Head of caudate nucleus (tissue), 42 donors: ENCODE measurements at regions not wholly inside any gene's neighbourhood (a gene's known extent, or its start where the extent isn't known, plus 50 kb on each side); places are given as distances from the start of the nearest gene placed in this dataset.
"Not testable (repeated sequence)": the region's sequence is repeated elsewhere in the genome, so short reads cannot be mapped to it uniquely, and the experiment has no call there.

Experiments
- DNase-seq, 42 donors: peaks; one replicate each; pipeline versions ENCODE4 v3.0.0 to v3.0.0-alpha.2; 2020 to 2021; ENCODE audit warnings: mixed read lengths in 7 of 42
- intact Hi-C: fragments of 100-400 bp; cut with DNase I; formaldehyde crosslinking; loops from one replicate; pipeline ENCODE4 v1.15.0; 2022

DNA sequence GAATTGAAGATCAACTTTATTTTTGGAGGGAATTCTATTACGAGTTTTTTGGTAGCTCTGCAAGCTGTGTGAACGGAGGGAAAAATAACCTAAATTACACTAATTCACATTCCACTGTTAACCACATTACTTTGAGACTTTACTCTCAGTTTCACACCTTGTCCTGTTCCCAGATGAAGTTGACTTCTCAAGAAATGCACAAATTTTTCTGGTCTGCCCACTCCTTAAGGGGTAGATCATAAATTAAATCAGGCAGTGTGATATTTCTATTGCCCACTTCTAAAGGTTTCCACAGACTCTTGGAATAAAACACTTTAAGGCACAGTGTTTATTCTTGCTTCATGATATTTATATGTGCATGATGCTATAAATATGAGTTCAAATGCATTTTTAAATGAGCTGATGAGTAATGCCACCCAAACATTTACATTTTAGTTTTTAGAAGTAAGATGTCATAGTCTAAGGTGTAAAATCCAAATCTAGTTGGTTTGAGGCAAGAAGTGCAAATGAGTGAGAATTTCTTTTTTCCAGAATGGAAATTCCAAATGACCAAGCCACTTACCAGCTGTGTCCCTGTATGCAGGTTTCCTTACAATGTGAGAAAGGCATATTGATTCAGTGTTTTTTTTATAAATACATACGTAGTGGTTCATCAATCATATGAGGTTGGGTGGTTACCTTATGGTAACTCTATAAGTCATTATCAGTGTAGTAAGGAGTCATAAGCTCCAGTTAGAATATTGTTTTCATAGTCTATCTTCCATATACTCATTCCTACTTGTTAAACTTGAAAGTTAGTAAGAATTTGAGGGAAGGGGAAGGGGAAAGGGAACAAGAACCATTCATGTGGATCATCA is 437.7 kb upstream of the MEF2C start:
- intact Hi-C loops, result no loop called here
- DNase-seq, result no peak

DNA sequence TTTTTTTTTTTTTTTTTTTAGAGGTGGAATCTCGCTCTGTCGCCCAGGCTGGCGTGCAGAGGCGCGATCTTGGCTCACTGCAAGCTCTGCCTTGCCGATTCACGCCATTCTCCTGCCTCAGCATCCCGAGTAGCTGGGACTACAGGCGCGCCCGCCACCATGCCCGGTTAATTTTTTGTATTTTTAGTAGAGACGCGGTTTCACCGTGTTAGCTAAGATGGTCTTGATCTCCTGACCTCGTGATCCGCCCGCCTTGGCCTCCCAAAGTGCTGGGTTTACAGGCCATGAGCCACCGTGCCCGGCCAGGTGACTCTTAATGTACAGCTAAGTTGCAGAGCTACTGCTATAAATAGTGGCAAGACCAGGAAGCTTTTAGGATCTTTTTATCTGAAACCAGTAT is 434.9 kb upstream of the MEF2C start:
- intact Hi-C loops, DNase-seq: not testable (repeated sequence)

DNA sequence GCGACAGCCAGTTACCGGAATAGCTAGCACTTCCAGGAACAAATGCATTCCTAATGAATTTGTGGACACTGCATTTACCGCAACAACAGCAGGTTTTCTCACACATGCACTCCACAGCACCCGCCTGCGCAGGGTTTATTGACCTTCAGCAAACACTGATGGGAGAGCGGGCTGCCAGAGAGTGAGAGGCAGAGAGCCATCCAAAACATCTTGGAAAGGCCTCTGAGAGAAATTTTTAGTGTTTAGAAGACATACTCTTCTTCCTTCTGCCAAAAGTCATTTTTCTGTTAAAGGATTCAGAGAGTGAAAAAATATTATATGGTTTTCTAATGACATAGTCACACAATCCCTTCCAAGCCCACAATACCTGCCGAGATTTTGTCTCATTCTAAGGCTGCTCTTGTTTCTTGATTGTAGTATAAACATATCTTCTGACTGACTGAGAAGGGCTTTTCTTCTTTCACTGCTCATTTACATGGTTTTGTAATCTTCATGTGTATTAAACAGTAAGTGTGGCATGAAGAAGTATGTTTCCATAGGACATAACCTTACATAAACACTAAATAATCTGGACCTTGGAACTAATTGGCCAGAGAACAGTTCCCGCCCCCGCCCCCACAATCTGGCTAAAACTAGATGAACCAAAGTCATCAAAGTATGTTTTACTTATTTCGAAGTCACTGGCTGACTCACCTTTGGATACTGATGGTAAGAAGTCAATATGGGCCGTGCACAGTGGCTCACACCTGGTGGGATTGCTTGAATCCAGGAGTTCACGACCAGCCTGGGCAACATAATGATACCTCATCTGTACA is 432.5 kb upstream of the MEF2C start:
- intact Hi-C loops, result no loop called here
- no peak for DNase-seq

DNA sequence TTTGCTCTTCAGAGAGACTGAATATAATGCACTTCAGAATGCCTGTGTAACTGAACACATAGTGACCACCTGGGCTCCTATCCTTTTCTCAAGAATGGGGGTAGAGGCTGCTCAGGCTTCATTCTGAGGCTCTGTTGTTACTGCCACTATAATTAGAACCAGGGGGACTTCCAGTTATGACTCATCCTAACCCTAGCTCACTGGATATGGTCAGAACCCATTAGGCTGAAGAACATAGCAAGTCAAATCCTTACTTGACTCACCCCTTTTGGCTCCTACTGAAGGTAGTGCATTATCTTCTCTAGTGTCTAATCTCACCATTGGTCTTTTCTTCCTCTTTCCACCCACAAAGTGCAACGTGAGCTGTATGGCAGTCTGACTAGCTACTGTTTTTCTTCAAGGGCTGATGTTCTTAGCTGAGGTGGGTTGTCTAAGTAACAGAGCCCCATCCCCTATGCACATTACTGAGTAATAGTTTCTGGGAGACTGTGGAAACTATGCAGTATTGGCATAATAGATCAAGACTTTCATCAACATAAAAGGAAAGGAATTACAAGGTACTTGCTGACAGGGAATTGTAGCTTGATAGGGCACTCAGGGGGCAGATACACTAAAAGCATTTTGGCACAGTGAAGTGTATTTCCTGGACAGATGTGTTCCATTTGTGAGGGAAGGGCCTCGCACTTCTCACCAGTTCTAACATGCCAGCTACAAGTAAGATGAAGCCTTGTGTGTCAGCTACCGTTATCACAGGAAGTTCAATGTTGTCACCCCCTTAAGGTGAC is 431.0 kb upstream of the MEF2C start:
- no peak for DNase-seq
- intact Hi-C loops, result no loop called here

DNA sequence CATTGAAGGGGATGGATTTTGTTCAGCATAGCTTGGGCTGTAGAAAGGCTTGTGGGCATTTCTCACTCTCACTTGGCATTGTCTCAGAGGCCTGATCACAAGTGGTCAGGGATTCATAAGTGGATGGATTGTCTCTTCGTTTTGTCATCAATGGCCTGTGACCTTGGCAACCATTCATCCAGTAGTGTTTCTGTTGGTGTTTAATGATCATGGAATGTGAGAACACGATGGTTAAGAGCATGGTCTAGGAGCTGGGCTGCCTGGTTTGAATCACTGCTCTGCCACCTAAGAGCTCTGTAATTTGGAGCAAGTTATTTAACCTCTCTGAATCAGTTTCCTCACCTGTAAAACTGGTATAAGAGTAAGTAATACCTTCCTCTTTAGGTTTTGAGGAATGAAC is 430.1 kb upstream of the MEF2C start:
- intact Hi-C loops, result no loop called here

DNA sequence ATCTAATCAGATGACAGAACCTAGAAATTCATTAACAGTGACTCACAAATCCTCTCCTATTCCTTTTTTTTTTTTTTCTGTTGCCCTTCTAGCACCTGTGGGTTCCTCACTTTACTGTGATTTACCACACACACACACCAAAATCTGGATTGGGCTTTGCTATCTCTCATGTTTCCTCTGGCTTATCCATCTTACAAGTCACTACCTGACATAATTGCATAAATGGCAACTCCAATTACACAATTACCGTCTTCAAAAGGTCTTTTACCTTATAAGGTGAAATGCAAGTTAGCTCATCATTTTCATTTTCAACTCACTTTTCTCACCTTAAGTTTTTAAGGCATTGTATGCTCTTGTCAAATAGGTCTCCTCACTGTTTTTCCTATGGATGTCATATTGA is 426.3 kb upstream of the MEF2C start:
- intact Hi-C loops, result no loop called here
- DNase-seq, result no peak

More for the DNA sequence above, 430.1 kb upstream of the MEF2C start:
- DNase-seq, result no peak

DNA sequence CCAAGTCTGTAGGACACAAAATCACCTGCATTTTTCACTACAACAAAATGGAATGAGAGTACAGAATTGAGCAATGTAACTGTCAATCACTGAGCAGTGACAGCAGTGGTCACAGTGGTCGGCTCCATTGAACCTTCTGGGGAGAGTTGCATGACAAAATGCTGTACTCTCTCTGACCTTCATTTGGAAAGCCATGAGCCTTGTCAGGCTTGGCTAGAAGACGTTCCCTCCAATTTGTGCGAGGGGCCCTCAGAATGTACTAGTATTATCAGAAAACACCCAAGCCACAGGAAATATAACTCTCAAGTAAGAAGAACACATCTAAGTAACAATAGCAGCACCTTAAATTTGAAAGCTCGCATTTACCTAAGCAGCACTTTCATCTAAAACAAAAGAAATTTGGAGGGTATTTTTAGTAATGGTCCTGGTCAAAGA is 425.6 kb upstream of the MEF2C start:
- intact Hi-C loops, result no loop called here
- DNase-seq, result no peak

DNA sequence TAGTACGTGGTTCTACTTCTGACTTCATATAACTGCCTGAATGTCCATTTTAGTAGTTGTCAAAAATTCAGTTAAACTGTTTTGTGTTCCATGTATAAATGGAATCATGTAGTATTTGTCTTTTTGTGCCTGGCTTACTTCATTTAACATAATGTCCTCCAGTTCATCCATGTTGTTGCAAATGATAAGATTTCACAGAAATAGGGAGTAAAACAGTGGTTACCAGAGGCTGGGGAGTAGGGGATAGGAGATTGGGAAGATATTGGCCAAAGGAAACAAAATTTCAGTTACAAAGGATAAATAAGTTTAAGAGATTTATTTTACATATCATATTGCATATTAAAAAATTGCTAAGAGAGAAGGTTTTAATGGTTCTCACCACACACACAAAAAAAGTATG is 425.0 kb upstream of the MEF2C start:
- intact Hi-C loops, result no loop called here
- DNase-seq, result no peak

DNA sequence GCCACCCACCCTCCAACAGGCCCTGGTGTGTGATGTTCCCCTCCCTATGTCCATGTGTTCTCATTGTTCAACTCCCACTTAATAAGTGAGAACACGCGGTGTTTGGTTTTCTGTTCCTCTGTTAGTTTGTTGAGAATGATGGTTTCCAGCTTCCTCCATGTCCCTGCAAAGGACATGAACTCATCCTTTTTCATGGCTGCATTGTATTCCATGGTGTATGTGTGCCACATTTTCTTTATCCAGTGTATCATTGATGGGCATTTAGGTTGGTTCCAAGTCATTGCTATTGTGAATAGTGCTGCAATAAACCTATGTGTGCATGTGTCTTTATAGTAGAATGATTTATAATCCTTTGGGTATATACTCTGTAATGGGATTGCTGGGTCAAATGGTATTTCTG is 424.2 kb upstream of the MEF2C start:
- DNase-seq, intact Hi-C loops: not testable (repeated sequence)

DNA sequence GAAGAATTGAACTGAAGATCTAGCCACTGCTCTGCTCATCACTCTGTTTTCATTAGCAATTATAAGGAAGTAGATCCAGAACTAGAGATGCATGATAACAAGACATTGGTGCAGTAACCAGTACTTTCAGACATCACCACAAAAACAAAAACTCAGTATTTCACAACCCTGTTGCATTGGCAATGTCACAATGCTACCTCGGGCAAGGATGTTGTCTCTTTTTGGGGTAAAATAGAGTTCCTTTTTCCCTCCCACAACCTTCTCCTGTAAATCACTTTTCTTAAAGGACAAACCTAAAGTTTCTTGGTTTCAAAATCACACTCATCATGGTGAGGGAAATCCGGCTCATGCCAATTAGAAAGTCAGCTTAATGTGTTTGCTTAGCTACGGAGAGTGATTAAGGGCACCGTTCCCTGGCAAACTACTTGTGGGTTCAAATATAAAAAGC is 420.1 kb upstream of the MEF2C start:
- no peak for DNase-seq

DNA sequence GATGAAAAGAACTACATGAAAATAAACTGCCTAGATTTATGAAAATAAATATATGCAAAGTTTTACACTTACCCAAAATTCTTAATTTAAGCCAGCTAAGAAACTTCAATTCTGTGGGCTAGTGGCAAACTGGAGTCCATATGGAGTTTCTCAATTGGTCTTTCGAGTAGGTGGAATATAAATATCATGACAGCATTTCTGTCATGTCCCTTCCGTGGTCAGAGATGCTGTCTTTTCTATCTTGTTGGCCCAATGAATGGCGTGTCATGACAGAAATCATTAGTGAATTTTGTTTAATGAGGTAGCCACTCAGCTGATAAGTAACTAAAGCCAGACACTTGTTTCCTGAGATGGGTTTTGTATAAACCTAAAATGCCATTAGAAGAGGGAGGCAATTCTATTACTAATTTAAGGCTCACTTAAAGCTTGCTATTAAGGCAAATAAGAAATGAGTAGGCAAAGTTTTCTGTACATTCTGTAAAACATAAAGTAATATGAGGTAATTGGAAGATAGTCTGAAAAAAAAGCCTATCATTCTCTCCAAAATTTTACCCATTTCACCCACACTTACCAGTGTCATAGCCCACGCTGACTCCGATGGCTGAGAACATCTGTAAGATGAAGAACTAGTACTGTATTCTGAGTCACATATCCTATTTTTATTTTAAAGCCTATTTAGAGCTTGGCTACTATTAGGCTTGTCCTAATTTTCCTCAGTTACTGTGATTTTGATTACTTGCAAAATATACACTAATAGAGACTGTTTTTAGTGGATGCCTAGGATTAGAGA is 419.3 kb upstream of the MEF2C start:
- intact Hi-C loops, result no loop called here
- peak in 33 of 42 donors; percentile 6 to 73 (median 39) for DNase-seq

More for the DNA sequence above, 420.1 kb upstream of the MEF2C start:
- intact Hi-C loops, result no loop called here

DNA sequence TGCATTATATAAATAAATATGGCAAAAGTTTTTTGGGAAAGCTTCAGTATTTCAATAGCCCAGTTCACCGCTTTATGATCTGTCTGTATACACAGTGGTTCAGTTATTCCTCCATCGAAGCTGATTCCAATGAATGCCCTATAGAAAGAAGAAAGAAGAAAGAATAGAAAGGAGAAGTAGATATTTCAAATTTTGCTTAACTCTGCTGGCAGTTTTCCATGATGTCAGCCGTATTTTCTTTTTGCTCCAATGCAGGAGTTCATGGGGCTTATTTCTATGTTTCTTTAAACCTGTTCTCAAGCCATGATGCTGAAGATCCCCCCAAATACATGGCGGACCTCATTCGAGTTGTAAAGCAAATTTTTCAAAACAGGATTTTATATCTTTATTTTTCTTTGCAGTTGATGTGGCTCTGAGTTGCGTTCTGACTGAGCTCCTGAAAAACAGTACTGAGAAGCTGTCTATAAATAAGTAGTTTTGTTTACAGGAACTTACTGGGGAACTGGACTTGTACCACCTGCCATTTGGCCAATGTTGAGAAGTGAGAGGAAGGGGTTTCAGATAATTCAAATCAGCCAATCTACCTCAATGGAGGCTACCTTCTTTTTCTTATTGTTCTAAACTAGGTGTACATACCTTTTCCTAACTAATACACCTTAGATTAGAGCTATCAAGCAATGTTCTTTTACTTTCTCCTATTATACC is 418.5 kb upstream of the MEF2C start:
- no peak for DNase-seq
- intact Hi-C loops, result no loop called here

DNA sequence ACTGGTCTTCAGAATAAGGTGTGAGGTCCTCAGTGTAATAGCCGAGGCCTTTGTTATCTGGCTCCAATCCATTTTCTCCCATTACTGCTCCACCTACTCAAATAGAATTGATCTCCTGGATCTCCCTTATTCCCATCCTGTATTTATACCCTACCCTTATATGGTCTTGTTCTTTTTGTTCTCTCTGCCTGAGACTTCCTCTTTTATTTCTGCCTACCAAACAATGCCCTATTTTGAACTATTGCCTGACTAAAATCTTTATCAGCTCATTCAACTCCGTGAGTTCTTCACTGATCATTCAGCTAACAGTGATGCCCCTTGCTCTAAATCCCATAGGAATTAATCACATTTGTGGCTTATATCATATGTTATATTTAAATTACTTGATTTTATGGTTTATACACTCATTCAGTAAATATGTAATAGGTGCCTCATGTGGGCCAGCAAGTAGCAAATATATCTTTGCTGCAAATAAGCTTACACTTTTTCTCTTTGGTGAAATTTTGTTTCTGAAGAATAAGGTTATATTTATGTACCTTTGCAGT is 417.5 kb upstream of the MEF2C start:
- intact Hi-C loops, result no loop called here
- DNase-seq, result no peak

DNA sequence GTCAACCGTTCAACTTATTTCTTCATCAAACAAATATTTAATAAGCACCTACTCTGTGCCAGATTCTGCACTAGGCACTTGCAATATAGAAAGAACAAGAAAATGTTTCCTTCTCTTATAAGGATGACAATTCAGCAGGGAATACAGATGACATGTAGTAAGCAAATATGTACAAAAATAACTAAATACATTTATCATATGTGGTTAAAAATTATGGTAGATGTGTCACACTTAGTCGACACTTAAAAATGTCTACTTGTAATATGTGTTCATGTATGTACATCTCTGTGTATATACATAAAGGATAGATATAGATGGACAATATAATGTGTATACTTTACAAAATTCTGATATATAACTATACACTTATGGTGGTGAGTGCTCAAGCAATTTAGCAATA is 417.0 kb upstream of the MEF2C start:
- no peak for DNase-seq
- intact Hi-C loops, result no loop called here

DNA sequence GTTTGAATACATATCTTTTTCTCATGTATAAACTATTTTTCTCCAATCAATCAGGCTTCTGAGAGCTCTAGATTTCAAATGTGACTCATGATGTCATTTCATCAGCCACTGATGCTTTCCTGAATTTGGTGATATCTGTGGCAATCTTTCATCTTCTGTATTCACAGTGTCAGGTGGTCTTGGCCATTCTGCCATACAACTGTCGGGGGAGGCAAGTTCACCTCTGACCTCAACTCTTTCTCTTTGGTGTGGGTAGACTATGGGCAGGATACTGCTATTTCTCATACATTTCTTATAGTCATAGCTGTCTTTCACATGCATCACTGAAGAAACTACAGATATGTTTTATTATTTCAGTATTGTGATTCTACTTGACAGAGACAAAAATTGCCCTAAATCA is 414.1 kb upstream of the MEF2C start:
- DNase-seq, result no peak
- intact Hi-C loops, result no loop called here

DNA sequence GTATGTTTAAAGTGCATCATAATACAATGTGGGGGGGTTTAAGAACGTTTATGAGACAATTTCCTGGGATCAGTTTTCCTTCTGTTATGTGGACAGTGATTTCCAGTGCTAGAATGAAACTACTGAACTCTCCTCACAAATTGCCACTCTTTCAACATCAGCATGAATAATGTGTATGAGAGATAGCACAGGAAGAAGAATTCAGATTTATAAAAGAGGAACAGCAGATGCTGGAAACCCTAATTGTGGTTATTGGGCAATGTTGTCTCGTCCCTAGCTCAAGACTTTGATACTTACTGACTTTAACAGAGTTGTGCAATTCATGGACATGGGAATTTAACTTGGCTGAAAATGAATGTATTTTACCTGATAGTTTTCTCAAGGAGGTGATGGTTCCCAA is 410.8 kb upstream of the MEF2C start:
- intact Hi-C loops, result no loop called here
- DNase-seq, result no peak

DNA sequence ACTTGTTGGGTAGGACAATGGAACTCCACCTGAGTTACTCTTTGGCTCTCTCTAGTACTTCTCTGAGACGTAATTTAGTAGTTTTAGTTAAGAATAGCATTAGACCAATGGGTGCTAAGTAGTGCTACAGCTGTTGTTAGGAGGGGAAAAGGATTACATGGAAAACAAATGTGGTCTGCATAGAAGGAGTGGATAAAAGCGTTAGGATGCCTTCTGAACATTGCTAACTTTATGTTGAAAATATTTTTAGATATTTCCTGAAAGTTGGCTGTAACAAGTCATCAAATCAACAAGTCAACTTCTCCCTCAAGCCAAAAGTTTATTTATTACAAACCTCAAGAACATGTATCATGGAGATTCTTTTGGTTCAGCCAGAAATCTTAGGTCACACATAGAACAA is 409.5 kb upstream of the MEF2C start:
- DNase-seq, result no peak
- intact Hi-C loops, result no loop called here

DNA sequence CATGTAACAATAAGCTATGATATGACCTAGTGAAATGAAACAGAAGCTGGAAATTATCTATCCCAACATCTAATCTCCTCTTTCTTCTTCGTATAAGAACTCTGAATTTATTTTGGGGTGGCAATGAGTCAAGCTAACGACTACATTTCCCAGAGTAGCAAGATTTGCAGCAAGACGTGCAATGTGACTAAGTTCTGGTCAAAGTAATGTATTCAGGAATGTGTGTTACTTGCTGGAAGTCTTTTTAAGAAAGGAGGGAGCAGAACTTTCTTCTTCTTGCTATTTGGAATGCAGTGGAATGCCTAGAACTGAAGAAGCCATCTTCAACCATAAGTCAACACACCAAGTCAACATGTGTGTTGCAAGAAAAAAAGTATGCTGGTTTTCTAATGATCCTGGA is 406.6 kb upstream of the MEF2C start:
- intact Hi-C loops, result no loop called here

More for the DNA sequence above, 406.6 kb upstream of the MEF2C start:
- DNase-seq, result no peak
